ENCODE measurements at regions not wholly inside any gene's neighbourhood (a gene's known extent, or its start where the extent isn't known, plus 50 kb on each side); places are given as distances from the start of the nearest gene placed in this dataset.
"Not testable (repeated sequence)": the region's sequence is repeated elsewhere in the genome, so short reads cannot be mapped to it uniquely, and the experiment has no call there.

DNA sequence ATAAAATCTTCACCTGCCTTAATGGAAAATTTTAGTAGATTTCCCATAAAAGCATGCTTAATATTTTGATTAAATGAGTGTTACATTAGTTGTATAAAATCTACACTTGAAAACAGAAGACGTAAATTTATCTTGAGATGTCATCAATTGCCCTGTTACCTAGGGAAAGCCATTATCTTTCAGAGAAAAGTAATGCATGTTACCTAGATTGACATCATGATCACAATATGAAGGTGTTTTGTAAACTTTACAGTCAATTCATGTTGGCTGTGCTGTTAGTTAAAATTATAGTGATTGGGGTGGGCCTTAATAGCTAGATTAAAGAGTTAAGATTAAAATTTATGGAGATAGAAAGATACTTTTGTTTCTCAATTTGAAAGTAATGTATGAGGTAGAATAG is 293.2 kb upstream of the PCDH18 start:
- DNase-seq: no peak

DNA sequence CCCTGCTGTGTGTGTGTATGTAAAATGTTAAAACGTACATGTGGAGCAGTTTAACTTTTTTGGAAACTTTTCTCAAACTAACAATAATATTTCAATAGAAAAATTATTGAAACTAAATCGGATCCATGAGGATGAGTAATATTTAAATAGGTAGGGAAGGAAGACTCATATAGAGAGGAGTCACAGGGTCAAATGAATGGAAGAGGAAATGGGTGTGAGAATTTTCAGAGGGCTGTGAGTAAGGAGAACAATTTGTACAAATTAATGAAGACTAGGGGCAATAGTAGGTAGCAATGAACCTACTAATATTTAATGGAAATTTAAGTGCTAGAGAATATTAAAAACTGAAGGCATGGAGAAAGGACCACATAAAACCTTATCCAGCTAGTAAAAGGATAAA is 290.7 kb upstream of the PCDH18 start:
- DNase-seq: no peak

DNA sequence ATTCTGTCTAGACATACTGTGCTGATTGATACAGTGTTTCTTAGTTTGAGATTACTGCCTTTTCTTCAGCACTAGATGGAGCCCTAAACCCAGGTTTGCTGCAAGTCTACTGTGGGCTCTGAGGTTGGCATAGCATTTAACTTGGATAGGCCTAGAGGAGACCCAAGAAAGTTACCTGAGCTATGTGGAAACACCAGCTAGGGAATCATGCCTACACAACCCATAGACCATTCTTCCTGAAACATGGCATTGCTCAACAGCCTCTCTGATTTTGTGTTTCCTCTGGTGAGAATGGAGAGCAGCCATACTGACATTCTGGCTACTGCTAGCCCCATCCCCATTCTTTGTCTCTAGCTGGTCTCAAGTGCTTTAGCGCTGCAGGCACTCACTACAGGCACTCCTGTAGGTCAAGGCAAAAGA is 287.7 kb upstream of the PCDH18 start:
- no peak for DNase-seq

DNA sequence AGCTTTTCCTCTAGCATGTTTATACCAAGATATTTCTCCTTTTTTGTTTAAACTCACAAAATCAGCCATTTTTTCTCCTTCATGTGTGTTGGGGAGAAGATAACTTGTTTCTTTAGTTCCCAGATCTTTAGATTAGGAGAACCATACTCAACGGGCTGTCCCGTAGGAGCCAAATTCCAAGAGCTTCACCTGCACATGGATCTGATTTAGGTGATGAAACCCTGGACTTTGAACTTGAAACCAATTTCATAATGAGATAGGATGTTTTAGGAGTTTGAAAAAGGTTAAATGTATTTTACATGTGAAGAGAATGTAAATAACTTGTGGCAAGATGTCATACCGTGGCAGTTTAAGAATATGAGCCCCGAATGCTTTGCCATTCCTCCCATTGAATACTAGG is 280.0 kb upstream of the PCDH18 start:
- DNase-seq: no peak

DNA sequence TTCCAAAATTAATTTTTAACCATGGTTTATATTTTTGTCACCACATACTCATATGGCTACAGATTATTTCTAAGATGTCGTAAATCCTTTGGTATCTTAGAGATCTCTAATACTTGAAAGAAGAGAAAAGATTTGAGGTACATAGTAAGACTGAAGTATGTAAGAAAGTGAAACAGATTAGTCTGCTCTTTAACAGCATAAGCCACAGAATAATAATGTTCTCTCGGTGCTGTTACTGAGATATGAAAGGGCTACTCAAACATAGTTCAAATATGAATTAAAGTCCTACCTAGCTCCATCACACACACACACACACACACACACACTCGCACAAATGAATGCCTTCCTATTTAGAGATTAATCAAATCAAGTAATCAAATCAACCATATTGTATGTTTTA is 274.1 kb upstream of the PCDH18 start:
- no peak for DNase-seq

DNA sequence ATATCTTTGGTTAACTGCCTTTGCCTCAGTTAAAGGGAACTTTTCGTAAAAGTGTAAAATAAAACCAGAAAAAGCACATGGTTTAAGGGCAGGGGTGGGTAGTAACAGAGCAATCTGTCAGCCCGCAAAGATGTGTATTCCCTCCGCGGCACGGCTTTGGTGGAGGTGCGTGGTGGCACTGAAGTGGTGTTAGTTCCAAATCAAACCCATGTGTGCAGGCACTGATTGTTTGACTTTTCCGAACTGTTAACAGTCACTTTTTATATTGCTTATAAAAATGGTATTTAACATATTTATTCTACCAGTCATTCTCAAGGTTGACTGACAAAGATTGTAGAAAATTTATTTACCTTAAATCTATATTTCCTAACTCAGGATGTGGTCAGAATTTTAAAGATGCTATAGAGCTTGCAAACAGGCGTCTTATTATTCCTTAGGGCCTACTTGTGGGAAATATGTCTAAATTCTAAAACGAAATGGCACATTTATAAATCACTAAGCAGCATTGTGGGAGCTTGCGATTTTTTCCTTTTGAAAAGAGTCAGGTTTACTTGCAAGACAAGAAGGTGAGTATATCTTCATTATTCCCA is 272.7 kb upstream of the PCDH18 start:
- no peak for DNase-seq

DNA sequence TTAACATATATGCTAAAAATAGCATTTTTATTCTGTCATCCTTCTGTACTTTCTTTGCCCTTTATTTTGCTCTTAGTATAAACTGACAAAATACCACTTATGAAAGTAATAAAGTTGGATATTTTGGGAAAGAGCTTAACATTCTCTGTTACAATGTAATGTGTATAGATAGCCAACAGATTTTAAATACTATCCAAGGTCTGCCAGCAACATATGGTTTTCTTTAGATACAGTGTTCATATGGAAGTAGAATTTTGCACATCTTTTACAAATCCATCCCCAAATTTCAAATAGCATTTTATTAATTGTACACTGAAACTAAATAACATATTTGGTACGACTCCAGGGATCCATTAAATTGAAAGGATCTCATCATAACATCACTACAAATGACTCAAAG is 268.6 kb upstream of the PCDH18 start:
- DNase-seq: peak; percentile 20

DNA sequence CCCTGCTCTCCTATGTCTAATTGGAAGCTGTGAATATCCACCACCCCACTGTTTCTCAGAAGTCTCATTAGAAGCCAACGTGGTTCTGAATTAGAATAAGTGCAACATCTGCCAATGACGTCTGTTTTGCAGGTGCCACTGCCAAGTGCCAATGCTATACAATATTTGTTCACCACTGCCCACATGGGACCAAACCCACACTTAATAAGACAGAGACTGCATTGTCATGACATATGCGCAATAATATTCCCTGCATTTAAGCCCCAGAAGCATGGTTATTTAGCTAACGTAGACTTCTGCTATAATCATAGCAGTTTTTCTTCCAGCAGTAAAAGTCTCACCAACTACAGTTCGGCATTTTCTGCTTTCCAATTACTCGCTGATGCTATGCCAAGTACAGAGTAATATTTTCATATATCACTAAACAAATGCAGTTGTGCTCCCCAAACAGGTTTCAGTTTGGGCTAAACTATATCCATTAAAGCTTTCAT is 262.5 kb upstream of the PCDH18 start:
- DNase-seq: peak; percentile 46

DNA sequence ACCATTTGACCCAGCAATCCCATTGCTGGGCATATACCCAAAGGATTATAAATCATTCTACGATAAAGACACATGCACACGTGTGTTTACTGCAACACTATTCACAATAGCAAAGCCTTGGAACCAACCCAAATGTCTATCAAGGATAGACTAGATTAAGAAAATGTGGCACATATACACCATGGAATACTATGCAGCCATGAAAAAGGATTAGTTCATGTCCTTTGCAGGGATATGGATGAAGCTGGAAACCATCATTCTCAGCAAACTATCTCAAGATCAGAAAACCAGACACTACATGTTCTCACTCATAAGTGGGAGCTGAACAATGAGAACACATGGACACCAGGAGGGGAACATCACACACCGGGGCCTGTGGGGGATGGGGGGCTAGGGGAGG is 257.0 kb upstream of the PCDH18 start:
- DNase-seq: not testable (repeated sequence)

DNA sequence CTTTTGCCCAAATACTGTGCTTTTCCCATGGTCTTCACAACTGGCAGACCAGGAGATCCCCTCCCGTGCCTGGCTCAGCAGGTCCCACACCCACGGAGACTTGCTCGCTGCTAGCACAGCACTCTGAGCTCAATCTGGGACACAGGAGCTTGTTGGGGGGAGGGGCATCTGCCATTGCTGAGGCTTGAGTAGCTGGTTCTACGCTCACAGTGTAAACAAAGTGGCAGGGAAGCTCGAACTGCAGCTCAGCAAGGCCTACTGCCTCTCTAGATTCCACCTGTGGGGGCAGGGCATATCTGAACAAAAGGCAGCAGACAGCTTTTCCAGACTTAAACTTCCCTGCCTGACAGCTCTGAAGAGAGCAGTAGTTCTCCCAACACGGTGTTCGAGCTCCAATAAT is 251.6 kb upstream of the PCDH18 start:
- DNase-seq: not testable (repeated sequence)

DNA sequence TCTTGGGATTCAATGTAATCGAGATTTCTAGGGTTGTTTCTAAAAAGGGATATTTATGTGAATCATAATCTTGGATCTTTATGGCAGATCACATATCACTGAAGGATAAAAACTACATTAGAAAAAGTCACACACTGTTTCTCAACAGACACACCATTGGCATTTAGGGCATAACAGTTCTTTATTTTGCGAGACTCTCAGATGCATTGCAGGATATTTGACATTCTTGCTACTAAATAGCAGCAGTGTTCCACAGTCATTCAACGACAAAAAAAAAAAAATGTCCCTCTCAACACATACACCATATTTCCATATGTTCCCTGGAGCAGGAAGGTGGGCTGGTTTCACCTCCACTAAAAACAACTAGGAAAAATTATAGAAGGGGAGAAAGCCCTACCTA is 243.4 kb upstream of the PCDH18 start:
- no peak for DNase-seq

DNA sequence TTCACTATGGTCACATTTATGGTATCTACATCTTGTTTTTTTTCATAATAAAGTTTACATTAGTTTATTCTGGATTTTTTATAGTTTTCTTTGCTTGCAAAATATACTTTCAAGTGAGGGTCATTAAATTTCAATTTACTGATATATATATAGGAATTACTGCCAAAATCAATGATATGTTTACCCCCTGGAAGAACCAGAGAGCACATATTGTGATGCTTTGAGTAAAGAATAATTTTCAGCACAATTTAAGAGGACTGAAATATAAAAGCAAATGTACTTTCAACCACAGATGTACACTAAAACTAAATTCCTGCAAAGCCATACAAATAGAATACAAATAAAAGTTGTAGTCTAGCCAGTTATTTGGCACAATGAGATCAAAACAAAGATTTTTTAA is 242.2 kb upstream of the PCDH18 start:
- DNase-seq: no peak

DNA sequence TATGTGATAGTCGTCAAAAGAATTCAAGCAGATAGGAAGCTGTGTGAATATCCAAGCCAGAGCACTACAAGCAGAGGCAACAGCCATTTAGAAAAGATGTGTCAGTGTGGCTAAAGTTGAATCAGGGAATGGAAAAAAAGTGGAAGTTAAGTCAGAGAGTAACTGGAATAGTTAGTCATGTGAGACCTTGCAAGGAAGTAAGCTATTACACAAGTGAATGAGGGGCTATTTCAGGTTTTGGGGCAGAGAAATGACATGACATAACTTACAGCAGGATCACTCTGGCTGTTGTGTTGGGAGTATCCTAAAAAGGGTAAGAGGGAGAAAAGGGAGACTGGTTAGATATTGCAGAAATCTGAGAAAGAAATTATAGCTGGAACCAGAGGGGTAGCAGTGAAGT is 236.6 kb upstream of the PCDH18 start:
- no peak for DNase-seq

DNA sequence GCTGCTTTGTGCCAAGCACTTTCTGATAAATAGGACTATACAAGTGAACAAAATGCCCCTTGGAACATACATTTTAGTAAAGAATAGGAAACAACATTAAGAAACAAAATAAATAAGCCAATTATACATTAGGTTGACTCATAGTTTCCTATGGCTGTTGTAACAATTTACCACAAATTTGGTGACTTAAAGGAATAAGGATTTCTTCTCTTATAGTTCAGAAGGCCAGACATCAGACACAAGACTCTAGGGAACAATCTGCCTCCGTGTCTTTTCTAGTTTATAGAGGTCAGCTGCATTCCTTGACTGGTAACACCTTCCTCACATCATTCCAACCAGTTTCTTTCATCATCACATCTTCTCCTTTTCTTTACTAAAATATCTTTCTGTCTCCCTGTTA is 235.9 kb upstream of the PCDH18 start:
- no peak for DNase-seq

DNA sequence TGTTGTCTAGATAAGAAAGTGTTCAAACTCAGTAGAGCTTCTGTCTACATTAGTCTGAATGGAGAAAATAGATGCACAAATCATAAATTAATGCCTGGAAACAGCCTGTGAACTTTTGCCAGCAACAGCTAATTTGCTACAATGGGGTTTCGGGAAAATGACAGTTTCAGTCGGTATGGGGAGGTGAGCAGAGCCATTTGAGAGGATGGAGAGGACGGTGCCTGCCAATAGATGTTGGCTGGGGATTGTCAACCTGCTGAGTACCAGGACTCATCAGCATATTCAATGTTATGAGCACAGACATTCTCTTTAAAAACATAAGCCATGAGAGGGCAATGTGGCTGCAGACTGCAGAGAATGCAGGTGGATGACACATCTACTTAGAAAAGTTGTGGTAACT is 230.3 kb upstream of the PCDH18 start:
- no peak for DNase-seq

DNA sequence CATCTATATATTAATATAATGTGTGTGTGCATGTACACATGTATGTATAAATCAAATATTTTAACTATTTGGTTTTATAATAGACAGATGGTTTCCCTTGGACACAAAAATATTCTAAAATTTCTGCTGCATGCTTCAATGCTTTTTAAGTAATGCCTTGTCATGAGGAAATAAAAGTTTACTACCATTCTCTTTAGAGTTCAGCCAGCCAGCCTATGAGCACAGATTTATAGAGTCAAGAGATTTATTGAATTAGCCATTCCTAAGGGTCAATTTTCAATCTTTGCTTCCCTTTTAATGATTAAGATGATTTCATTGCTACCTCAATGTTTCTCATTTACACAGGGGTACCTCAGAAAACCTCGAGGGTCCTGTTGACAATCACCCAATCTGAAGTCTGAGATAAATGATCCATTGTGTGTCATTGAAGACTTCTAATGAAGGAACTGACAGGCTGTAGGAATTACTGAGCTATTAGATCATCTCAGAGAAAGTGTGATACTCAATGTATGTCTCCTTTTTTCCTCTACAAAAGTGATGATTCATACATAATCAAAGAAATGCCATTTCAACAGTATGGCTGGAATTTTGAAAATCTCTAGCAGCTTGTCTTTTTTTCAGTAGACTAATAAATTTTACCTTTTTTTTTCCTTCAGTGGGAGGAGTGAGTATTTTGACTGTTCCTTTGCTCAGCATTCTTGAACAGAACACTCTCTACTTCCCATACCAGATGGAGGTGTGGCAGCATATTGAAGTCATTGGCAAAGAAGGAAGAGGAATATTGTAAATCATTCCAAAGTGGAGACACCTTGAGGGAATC is 222.6 kb upstream of the PCDH18 start:
- no peak for DNase-seq

DNA sequence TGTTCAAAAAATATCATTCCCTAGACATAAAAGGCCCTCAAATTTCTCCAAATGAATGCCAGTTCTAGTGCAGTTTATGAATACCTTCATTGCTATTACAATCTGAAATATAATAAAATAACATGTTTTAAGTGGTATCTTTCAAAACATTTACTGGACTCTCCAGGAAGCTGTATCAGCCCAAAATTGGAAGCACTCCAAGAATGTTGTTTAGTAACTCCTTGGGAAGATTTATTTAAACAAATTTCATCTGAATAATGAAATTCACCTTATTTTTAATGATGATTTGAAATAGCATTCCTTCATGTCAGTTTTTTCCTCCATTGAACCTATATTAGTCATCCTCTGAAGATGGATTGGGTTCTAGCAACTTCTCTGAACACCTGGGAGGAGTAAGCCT is 217.2 kb upstream of the PCDH18 start:
- DNase-seq: no peak

DNA sequence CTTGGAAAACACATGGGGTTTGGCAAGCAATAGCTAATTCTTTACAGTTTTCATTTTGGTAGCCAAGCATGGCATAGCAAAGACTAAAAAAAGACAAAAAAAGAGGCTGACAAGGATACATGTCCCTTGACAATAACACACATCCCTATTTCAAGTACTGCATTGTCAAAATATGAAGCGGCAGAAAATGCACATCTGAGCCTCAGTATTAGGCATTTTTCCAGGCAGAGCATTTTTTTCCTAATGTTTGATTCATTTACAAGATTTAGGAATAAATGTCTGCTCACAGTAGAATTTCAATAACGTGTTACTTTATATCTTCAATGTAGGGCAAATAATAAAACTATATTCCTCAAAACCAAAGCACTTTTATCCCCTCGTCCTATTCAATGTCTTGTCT is 216.3 kb upstream of the PCDH18 start:
- no peak for DNase-seq

DNA sequence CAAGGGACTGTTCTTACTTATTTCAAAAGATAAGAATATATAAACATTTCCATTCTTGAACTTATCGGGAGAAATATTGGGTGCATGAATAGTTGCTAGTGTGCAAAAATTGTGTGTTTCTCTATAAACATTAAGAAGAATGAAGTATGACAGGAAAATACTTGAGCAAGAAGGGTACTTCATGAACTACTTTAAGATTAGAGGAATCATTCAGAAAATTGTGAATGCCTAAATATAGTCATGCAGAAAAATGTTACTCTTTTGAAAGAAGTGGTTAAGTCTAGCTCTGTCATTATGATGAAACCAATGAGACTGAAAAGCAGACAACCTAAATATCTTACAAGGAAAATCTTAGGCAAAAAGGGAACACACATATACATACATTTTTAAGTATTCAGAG is 207.8 kb upstream of the PCDH18 start:
- DNase-seq: no peak

DNA sequence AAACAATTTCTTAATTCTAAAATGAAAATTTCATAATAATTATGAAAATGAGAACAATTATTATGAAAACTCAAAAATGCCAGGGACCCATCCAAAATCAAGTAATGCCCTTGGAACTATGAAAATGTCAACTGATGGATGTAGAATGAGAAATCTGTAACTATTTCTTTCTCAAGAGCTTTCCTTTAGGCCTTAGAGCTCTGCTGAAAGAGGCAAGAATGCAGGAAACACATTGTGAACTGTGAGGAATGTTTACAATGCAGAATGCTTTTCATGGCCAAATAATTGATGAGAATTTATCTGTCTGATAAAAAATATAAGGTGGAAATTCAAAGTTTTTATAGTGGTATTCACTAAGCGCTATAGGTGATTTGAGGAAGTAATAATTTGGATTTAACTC is 207.1 kb upstream of the PCDH18 start:
- no peak for DNase-seq

DNA sequence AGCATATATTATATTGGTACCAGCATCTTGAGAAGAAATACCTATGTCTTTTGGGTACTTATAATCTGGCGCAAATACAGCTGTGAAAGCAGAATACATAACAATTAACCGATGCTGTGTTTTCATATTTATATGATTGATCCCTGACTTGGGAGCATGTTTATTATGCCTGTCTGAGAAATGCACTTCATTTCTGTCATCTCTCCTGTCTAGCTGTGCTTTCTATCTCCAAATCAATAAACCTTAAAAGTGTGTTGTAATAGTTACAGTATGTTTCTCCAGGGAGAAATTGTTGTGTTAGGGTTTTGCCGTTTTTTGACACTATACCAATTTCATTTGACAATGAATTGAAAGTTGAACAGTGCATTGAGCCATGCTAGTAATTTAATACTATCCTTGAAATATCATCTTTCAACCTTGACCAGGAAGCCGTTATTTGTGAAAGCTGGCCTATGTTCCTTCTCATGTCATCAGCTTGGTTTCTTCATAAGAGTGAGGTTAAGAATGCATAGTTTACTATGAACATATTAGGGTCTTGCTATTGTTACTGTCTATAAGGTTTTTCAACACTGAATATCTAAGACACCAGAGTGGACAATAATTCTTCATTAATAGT is 206.2 kb upstream of the PCDH18 start:
- DNase-seq: no peak

DNA sequence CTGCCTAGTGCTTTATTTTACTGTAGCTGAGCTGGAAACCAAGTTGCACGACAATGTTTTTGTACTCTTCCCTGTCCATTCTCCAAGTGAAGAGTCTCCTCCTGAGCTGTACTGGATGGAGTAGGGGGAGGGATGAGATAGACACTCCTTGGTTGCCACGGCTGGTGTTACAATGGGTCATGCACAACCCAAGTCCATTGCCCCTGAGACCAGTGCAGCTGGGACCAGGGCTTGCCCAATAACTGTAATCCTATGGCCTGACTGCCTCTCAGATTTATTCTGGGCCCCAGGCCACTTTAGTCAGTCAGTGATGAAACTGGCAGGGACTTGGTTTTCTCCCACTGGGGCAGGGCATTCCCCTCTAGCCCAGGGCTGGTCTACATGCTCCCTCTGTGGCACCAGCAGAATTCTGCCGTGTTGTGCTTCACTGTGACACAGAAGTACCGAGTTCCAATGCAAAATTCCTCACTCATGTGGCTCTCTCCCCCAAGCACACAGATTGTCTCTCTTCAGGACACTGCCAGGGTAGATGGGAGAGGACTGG is 203.3 kb upstream of the PCDH18 start:
- DNase-seq: no peak
